Sigmoid colon (tissue), 6 donors: ENCODE measurements at regions not wholly inside any gene's neighbourhood (a gene's known extent, or its start where the extent isn't known, plus 50 kb on each side); places are given as distances from the start of the nearest gene placed in this dataset.
A peak's percentile ranks its signal among the peaks of the same experiment; 100 is the strongest.
"Not testable (repeated sequence)": the region's sequence is repeated elsewhere in the genome, so short reads cannot be mapped to it uniquely, and the experiment has no call there.

Experiments
- DNase-seq: peaks from one replicate; pipeline ENCODE4 v3.0.0-alpha.2; 2019
- H3K27ac ChIP-seq, 4 donors: fragments of 200-600 bp; sonication (generic); one replicate each; pipeline ENCODE4 v1.5.1; 2016 to 2019; ENCODE audit warnings: mild to moderate bottlenecking in 1 of 4
- H3K27me3 ChIP-seq, 3 donors: fragments of 200-600 bp; sonication (generic); one replicate each; pipeline ENCODE4 v1.5.1; 2019; ENCODE audit warnings: mild to moderate bottlenecking in 1 of 3
- H3K36me3 ChIP-seq, 4 donors: fragments of 200-600 bp; sonication (generic); one replicate each; pipeline ENCODE4 v1.5.1; 2016 to 2019
- H3K4me1 ChIP-seq, 4 donors: fragments of 200-600 bp; sonication (generic); one replicate each; pipeline ENCODE4 v1.5.1; 2017 to 2019
- H3K4me3 ChIP-seq, 4 donors: fragments of 200-600 bp; sonication (generic); one replicate each; pipeline ENCODE4 v1.5.1; 2017 to 2019; ENCODE audit warnings: mild to moderate bottlenecking in 2 of 4, moderate library complexity in 1 of 4
- H3K9me3 ChIP-seq, 4 donors: fragments of 200-600 bp in 3 of 4; sonication (generic) in 3 of 4; one replicate each; pipeline versions ENCODE4 v1.5.1 to v1.6.1; 2013 to 2019
- CTCF ChIP-seq, 4 experiments: fragments of 450-650 bp in 3 of 4; fragments of 200-600 bp in 1 of 4; IDR thresholded peaks; one replicate each; pipeline ENCODE4 v1.5.1; 2016 to 2019; ENCODE audit warnings: antibody characterized with exemption in 4 of 4, mild to moderate bottlenecking in 3 of 4, moderate library complexity in 2 of 4
- EP300 ChIP-seq, 4 donors: sonication (generic); formaldehyde crosslinking; IDR thresholded peaks; one replicate each; pipeline ENCODE4 v1.6.1; 2017; ENCODE audit warnings: antibody characterized with exemption in 4 of 4
- POLR2A ChIP-seq, 2 donors: fragments of 450-650 bp; IDR thresholded peaks; one replicate each; pipeline ENCODE4 v1.6.1; 2016; ENCODE audit warnings: antibody characterized with exemption in 2 of 2, mild to moderate bottlenecking in 2 of 2, moderate library complexity in 2 of 2
- POLR2AphosphoS5 ChIP-seq, 4 donors: sonication (generic); formaldehyde crosslinking; IDR thresholded peaks; one replicate each; pipeline ENCODE4 v1.6.1; 2017; ENCODE audit warnings: antibody characterized with exemption in 4 of 4
- WGBS, 2 donors: extraction: QIAGEN DNeasy Blood & Tissue Kit; methylation state at CpG; one replicate each; pipeline ENCODE4 v1.1.7; 2013; 5-methylcytosine and 5-hydroxymethylcytosine counted together
- intact Hi-C: fragments of 100-400 bp; cut with DNase I; formaldehyde crosslinking; loops from one replicate; pipeline ENCODE4 v1.15.1; 2023
- donor health status: healthy with polysubstance abuse.
- donor health status: healthy.

GRCh38 chr13:60268203-60268555 lies 104.5 kb upstream of the DIAPH3 start:
- Histone ChIP-seq H3K4me1 (no peaks in the 10 kb centered on the region), H3K36me3 (no peaks in the 10 kb centered on the region), H3K4me3 (peak overlapping the region in 3 of 4 donors; percentile 28 to 48 (median 43)), H3K27ac (no peak overlapping the region), H3K27me3 (no peaks in the 10 kb centered on the region), H3K9me3 (no peaks in the 10 kb centered on the region)
- intact Hi-C loops = no loop called here
- DNase-seq = no peak
- no peak for TF ChIP-seq CTCF (IDR thresholded peaks at IDR 0.05)
- TF ChIP-seq POLR2AphosphoS5 (IDR thresholded peaks at IDR 0.05) = no peak
- TF ChIP-seq POLR2A (IDR thresholded peaks at IDR 0.05) = no peak
- TF ChIP-seq EP300 (IDR thresholded peaks at IDR 0.05) = no peak
- 10 to 32% methylated on average over 8 of the region's 8 CpGs for WGBS, 2 donors

GRCh38 chr13:60273971-60274527 lies 110.3 kb upstream of the DIAPH3 start:
- H3K4me3 ChIP-seq = no peak overlapping the region
- intact Hi-C loops = no loop called here
- H3K4me1 ChIP-seq = no peaks in the 10 kb centered on the region
- H3K9me3 ChIP-seq = no peaks in the 10 kb centered on the region
- H3K36me3 ChIP-seq = no peaks in the 10 kb centered on the region
- H3K27me3 ChIP-seq = no peaks in the 10 kb centered on the region
- TF ChIP-seq CTCF (IDR thresholded peaks at IDR 0.05) (no peak), EP300 (IDR thresholded peaks at IDR 0.05) (no peak), POLR2AphosphoS5 (IDR thresholded peaks at IDR 0.05) (no peak), POLR2A (IDR thresholded peaks at IDR 0.05) (no peak)
- H3K27ac ChIP-seq = no peak overlapping the region
- no peak for DNase-seq

- no peaks in the 10 kb centered on the region for H3K36me3 ChIP-seq
- H3K4me3 ChIP-seq = no peak overlapping the region
- no peaks in the 10 kb centered on the region for H3K9me3 ChIP-seq
- 96% methylated on average over 12 of the region's 12 CpGs for WGBS, 2 donors
- no peaks in the 10 kb centered on the region for H3K27me3 ChIP-seq
- no peak for DNase-seq
- no peak overlapping the region for H3K27ac ChIP-seq
- TF ChIP-seq POLR2AphosphoS5 (IDR thresholded peaks at IDR 0.05) = no peak
- intact Hi-C loops = no loop called here
- H3K4me1 ChIP-seq = no peaks in the 10 kb centered on the region
These were observed 110.9 kb upstream of the DIAPH3 start for GRCh38 chr13:60274655-60275054.

GRCh38 chr13:60275208-60275607 lies 111.5 kb upstream of the DIAPH3 start:
- Histone ChIP-seq H3K4me3 (no peak overlapping the region), H3K4me1 (no peaks in the 10 kb centered on the region), H3K36me3 (no peaks in the 10 kb centered on the region), H3K9me3 (no peaks in the 10 kb centered on the region), H3K27ac (no peak overlapping the region), H3K27me3 (no peaks in the 10 kb centered on the region)
- intact Hi-C loops = no loop called here
- TF ChIP-seq CTCF (IDR thresholded peaks at IDR 0.05) (no peak), POLR2AphosphoS5 (IDR thresholded peaks at IDR 0.05) (no peak), EP300 (IDR thresholded peaks at IDR 0.05) (no peak)
- no peak for DNase-seq
- 83 to 91% methylated on average over 9 of the region's 9 CpGs for WGBS, 2 donors

GRCh38 chr13:60280524-60280923 lies 116.5 kb upstream of the TDRD3 start:
- H3K9me3 ChIP-seq, H3K27me3 ChIP-seq, H3K4me3 ChIP-seq, H3K4me1 ChIP-seq, DNase-seq, intact Hi-C loops, H3K36me3 ChIP-seq, H3K27ac ChIP-seq: not testable (repeated sequence)
- WGBS, 2 donors = 100% methylated on average over 1 of the region's 1 CpG

GRCh38 chr13:60282186-60282585 lies 114.8 kb upstream of the TDRD3 start:
- TF ChIP-seq POLR2A (IDR thresholded peaks at IDR 0.05) (no peak), EP300 (IDR thresholded peaks at IDR 0.05) (no peak), CTCF (IDR thresholded peaks at IDR 0.05) (no peak), POLR2AphosphoS5 (IDR thresholded peaks at IDR 0.05) (no peak)
- H3K9me3 ChIP-seq = no peaks in the 10 kb centered on the region
- intact Hi-C loops = no loop called here
- H3K4me1 ChIP-seq = no peaks in the 10 kb centered on the region
- no peaks in the 10 kb centered on the region for H3K36me3 ChIP-seq
- no peaks in the 10 kb centered on the region for H3K27me3 ChIP-seq
- no peak overlapping the region for H3K4me3 ChIP-seq
- 51 to 65% methylated on average over 2 of the region's 2 CpGs for WGBS, 2 donors
- no peak overlapping the region for H3K27ac ChIP-seq
- DNase-seq = no peak
